ENCODE measurements at regions not wholly inside any gene's neighbourhood (a gene's known extent, or its start where the extent isn't known, plus 50 kb on each side); places are given as distances from the start of the nearest gene placed in this dataset.

GRCh38 chr10:124264271-124264670, 154.5 kb downstream of the OAT start:
- no peak for TF ChIP-seq CTCF (IDR thresholded peaks at IDR 0.05)
- peaks cover 0 to 6% (median 0%) of the 10 kb centered on the region in 11 donors for H3K9me3 ChIP-seq
- intact Hi-C loops (cut with DNase I), result loop anchor here in 8 of 10 donors (5.0 to 10.0 kb wide), 5 partner anchors 229 to 272 kb away; no protein-coding TSS in a partner anchor
- ATAC-seq (no peak), DNase-seq (no peak)
- H3K4me1 ChIP-seq, result peaks cover 0 to 15% (median 0%) of the 10 kb centered on the region in 9 donors
- 90 to 91% methylated on average over 7 of the region's 7 CpGs for WGBS, 2 donors
- H3K4me3 ChIP-seq, result no peak overlapping the region
- H3K36me3 ChIP-seq, result no peaks in the 10 kb centered on the region
- H3K27me3 ChIP-seq, result peaks cover 0 to 4% (median 0%) of the 10 kb centered on the region in 7 donors
- no peak overlapping the region for H3K27ac ChIP-seq

DNA sequence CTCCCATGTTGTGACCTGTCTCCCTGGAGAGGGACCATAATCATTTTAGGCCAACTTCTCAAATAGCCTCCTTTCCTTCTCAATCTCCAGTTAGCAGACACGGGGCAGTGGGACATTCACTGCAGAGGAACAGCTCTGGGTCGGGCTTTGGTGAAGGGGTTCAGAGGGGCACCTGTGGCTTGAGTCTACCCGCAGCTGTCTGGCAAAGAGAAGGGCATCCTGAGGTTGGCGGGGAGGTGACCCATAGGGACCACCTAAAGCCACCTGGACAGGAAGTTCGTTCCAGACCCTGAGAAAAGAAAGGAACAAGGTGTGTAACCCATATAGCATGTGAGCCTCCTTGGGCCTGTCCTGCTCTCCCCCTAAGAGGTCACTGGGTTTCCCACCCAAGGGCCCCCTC, 155.0 kb downstream of the OAT start:
- peaks cover 0 to 4% (median 0%) of the 10 kb centered on the region in 7 donors for H3K27me3 ChIP-seq
- no peak for TF ChIP-seq CTCF (IDR thresholded peaks at IDR 0.05)
- ATAC-seq (no peak), DNase-seq (no peak)
- intact Hi-C loops (cut with DNase I), result loop anchor here in 8 of 10 donors (5.0 to 10.0 kb wide), 5 partner anchors 229 to 271 kb away; no protein-coding TSS in a partner anchor
- H3K4me3 ChIP-seq, result no peak overlapping the region
- peaks cover 0 to 11% (median 0%) of the 10 kb centered on the region in 11 donors for H3K9me3 ChIP-seq
- H3K27ac ChIP-seq, result no peak overlapping the region
- WGBS, 2 donors, result 82 to 88% methylated on average over 5 of the region's 5 CpGs
- peaks cover 0 to 15% (median 0%) of the 10 kb centered on the region in 9 donors for H3K4me1 ChIP-seq
- H3K36me3 ChIP-seq, result no peaks in the 10 kb centered on the region

GRCh38 chr10:124262971-124263370, 155.8 kb downstream of the OAT start:
- H3K27ac ChIP-seq, result no peak overlapping the region
- H3K27me3 ChIP-seq, result peaks cover 0 to 4% (median 0%) of the 10 kb centered on the region in 7 donors
- no peak for TF ChIP-seq CTCF (IDR thresholded peaks at IDR 0.05)
- intact Hi-C loops (cut with DNase I), result loop anchor here in 8 of 10 donors (5.0 to 10.0 kb wide), 5 partner anchors 228 to 271 kb away; no protein-coding TSS in a partner anchor
- H3K9me3 ChIP-seq, result peaks cover 0 to 12% (median 0%) of the 10 kb centered on the region in 11 donors
- ATAC-seq, result no peak
- WGBS, 2 donors, result 80 to 88% methylated on average over 7 of the region's 7 CpGs
- DNase-seq, result no peak
- peaks cover 0 to 15% (median 0%) of the 10 kb centered on the region in 9 donors for H3K4me1 ChIP-seq
- H3K4me3 ChIP-seq, result no peak overlapping the region
- no peaks in the 10 kb centered on the region for H3K36me3 ChIP-seq

GRCh38 chr10:124262234-124262865, 156.4 kb downstream of the OAT start:
- H3K27ac ChIP-seq, result no peak overlapping the region
- intact Hi-C loops (cut with DNase I), result loop anchor here in 8 of 10 donors (5.0 to 10.0 kb wide), 5 partner anchors 228 to 270 kb away; no protein-coding TSS in a partner anchor
- H3K36me3 ChIP-seq, result no peaks in the 10 kb centered on the region
- H3K9me3 ChIP-seq, result peaks cover 0 to 12% (median 0%) of the 10 kb centered on the region in 11 donors
- DNase-seq, result no peak
- WGBS, 2 donors, result 86% methylated on average over 11 of the region's 11 CpGs
- peaks cover 0 to 4% (median 0%) of the 10 kb centered on the region in 7 donors for H3K27me3 ChIP-seq
- no peak overlapping the region for H3K4me3 ChIP-seq
- peak in 8 of 9 donors; percentile 18 to 54 (median 36) for TF ChIP-seq CTCF (IDR thresholded peaks at IDR 0.05)
- H3K4me1 ChIP-seq, result peaks cover 0 to 9% (median 0%) of the 10 kb centered on the region in 9 donors
- peak in 4 of 8 donors; percentile 37 to 54 (median 48) for ATAC-seq

Data from heart right ventricle (tissue), 16 donors.